Hindlimb muscle (tissue), 1 donor: ENCODE measurements at regions not wholly inside any gene's neighbourhood (a gene's known extent, or its start where the extent isn't known, plus 50 kb on each side); places are given as distances from the start of the nearest gene placed in this dataset.
A peak's percentile ranks its signal among the peaks of the same experiment; 100 is the strongest.

Experiments
- DNase-seq: peaks from one replicate; pipeline ENCODE4 v3.0.0-alpha.2; 2013

- no peak for DNase-seq
These were observed 239.8 kb downstream of the SEC14L1 start for GRCh38 chr17:77380395-77381184.

GRCh38 chr17:77381185-77381700 lies 240.5 kb downstream of the SEC14L1 start:
- DNase-seq, result no peak

GRCh38 chr17:77381731-77382130 lies 241.0 kb downstream of the SEC14L1 start:
- DNase-seq, result no peak

- no peak for DNase-seq
These were observed 241.7 kb downstream of the SEC14L1 start for GRCh38 chr17:77382356-77382911.

GRCh38 chr17:77382966-77383612 lies 242.3 kb downstream of the SEC14L1 start:
- peak; percentile 65 for DNase-seq

GRCh38 chr17:77383613-77384608 lies 243.1 kb downstream of the SEC14L1 start:
- no peak for DNase-seq

- no peak for DNase-seq
These were observed 245.2 kb downstream of the SEC14L1 start for GRCh38 chr17:77385750-77386501.

GRCh38 chr17:77386502-77387192 lies 245.9 kb downstream of the SEC14L1 start:
- DNase-seq, result no peak

- DNase-seq, result no peak
These were observed 247.1 kb downstream of the SEC14L1 start for GRCh38 chr17:77387891-77388290.

GRCh38 chr17:77388384-77389306 lies 247.9 kb downstream of the SEC14L1 start:
- no peak for DNase-seq

GRCh38 chr17:77390870-77391269 lies 250.1 kb downstream of the SEC14L1 start:
- DNase-seq, result no peak

GRCh38 chr17:77391668-77392375 lies 251.1 kb downstream of the SEC14L1 start:
- peak; percentile 75 for DNase-seq

- no peak for DNase-seq
These were observed 251.9 kb downstream of the SEC14L1 start for GRCh38 chr17:77392376-77393273.

- DNase-seq, result no peak
These were observed 252.5 kb downstream of the SEC14L1 start for GRCh38 chr17:77393274-77393600.

- no peak for DNase-seq
These were observed 253.2 kb downstream of the SEC14L1 start for GRCh38 chr17:77393867-77394539.

GRCh38 chr17:77394540-77395295 lies 253.9 kb downstream of the SEC14L1 start:
- DNase-seq, result no peak
